Panc1 (cell line): ENCODE measurements at regions not wholly inside any gene's neighbourhood (a gene's known extent, or its start where the extent isn't known, plus 50 kb on each side); places are given as distances from the start of the nearest gene placed in this dataset.

ENCODE experiments used
- ATAC-seq: fragments of 200-7000 bp; cut with Tn5 transposase; 2 replicates; pipeline ENCODE4 v1.9.1; 2020; ENCODE audit warnings: mild to moderate bottlenecking, moderate library complexity
- BruUV-seq: library from RNA; stranded (reverse); fragments of 400-500 nt; replicated peaks from 2 replicates; lab custom pipeline; 2021; lab: Mats Ljungman, UMichigan
- CTCF ChIA-PET: fragments of 300-600 bp; sonication (Branson Sonifier 250); formaldehyde crosslinking; loops from one replicate; lab custom pipeline; 2022; ENCODE audit warnings: antibody characterized with exemption; lab: Charles Lee
- POLR2A ChIA-PET: fragments of 300-600 bp; sonication (Branson Sonifier 250); formaldehyde crosslinking; loops from one replicate; lab custom pipeline; 2022; ENCODE audit warnings: antibody characterized with exemption; lab: Charles Lee
- DNase-seq: peaks from one replicate; pipeline ENCODE4 v3.0.0-alpha.2; 2010; ENCODE audit warnings: low read depth, low spot score
- H3K27ac ChIP-seq: 2 replicates; pipeline ENCODE4 v1.5.1; 2011; ENCODE audit warnings: mild to moderate bottlenecking, low read length, inconsistent platforms
- H3K27me3 ChIP-seq: fragments of 200-500 bp; sonication (Bioruptor generic); 2 replicates; pipeline ENCODE4 v1.6.0; 2014; ENCODE audit warnings: low read length, inconsistent platforms; ENCODE audit not compliant: control insufficient read depth, insufficient read depth
- H3K36me3 ChIP-seq: fragments of 200-500 bp; sonication (Bioruptor generic); 2 replicates; pipeline ENCODE4 v1.5.1; 2014; ENCODE audit warnings: inconsistent platforms, mild to moderate bottlenecking, low read length, moderate library complexity; ENCODE audit not compliant: control insufficient read depth, insufficient read depth
- H3K4me1 ChIP-seq: 2 replicates; pipeline ENCODE4 v1.5.1; 2011; ENCODE audit warnings: inconsistent platforms, mild to moderate bottlenecking, low read length, moderate library complexity; ENCODE audit not compliant: control insufficient read depth, insufficient read depth
- H3K4me3 ChIP-seq, 2 experiments: 2 replicates each; pipeline ENCODE4 v1.5.1; 2011 to 2012; ENCODE audit warnings: low read depth in 2 of 2, low read length in 2 of 2, mild to moderate bottlenecking in 2 of 2, inconsistent platforms in 1 of 2, moderate library complexity in 1 of 2
- H3K9me3 ChIP-seq: fragments of 200-500 bp; sonication (Bioruptor generic); 2 replicates; pipeline ENCODE4 v1.5.1; 2014; ENCODE audit warnings: low read depth, mild to moderate bottlenecking, inconsistent platforms, low read length, moderate library complexity; ENCODE audit not compliant: control insufficient read depth, insufficient read depth
- CTCF ChIP-seq: fragments of 450-650 bp; IDR thresholded peaks from 2 replicates; pipeline ENCODE4 v1.5.1; 2017; ENCODE audit warnings: mild to moderate bottlenecking
- POLR2AphosphoS5 ChIP-seq: IDR thresholded peaks from 2 replicates; pipeline ENCODE4 v1.6.1; 2012; ENCODE audit warnings: mild to moderate bottlenecking, low read depth, low read length, moderate library complexity
- REST ChIP-seq, 2 experiments: IDR thresholded peaks; 2 replicates each; pipeline ENCODE4 v1.6.1; 2011 to 2012; ENCODE audit warnings: low read depth in 2 of 2, control low read depth in 1 of 2, low read length in 1 of 2, mild to moderate bottlenecking in 1 of 2, moderate library complexity in 1 of 2; ENCODE audit not compliant: insufficient read depth in 1 of 2
- SIN3A ChIP-seq: IDR thresholded peaks from 2 replicates; pipeline ENCODE4 v1.6.1; 2012; ENCODE audit warnings: low read depth, mild to moderate bottlenecking, low read length, moderate library complexity, borderline replicate concordance; ENCODE audit not compliant: insufficient read depth
- TCF7L2 ChIP-seq: IDR thresholded peaks from 2 replicates; pipeline ENCODE4 v1.6.1; 2011; ENCODE audit warnings: mild to moderate bottlenecking, low read depth, low read length, inconsistent platforms
- in situ Hi-C: cut with HindIII; loops from 2 replicates; pipeline ENCODE4 v1.10.0; 2016; ENCODE audit warnings: low sequenced_read_pairs, low pct_unique_long_range_greater_than_20kb
- intact Hi-C: fragments of 100-400 bp; cut with micrococcal nuclease; formaldehyde crosslinking; loops from one replicate; pipeline ENCODE4 v1.10.0; 2022; ENCODE audit not compliant: unreplicated experiment

- TF ChIP-seq POLR2AphosphoS5: no peak
- TF ChIP-seq CTCF: no peak
- TF ChIP-seq TCF7L2: no peak
- no peak for TF ChIP-seq SIN3A
- no peak overlapping the region for H3K4me3 ChIP-seq
- BruUV-seq: no TSS peak
- no peak overlapping the region for H3K27ac ChIP-seq
- in situ Hi-C loops (no loop called here), intact Hi-C loops (no loop called here)
- no peaks in the 10 kb centered on the region for H3K9me3 ChIP-seq
- ChIA-PET CTCF (interaction anchor here (0.6 kb wide), 1 partner anchor 117 kb away, joined by 5 read pairs; no protein-coding TSS in a partner anchor), POLR2A (interaction anchor here (0.6 kb wide), 1 partner anchor 31 kb away, joined by 5 read pairs; no protein-coding TSS in a partner anchor)
- no peaks in the 10 kb centered on the region for H3K4me1 ChIP-seq
- H3K27me3 ChIP-seq: no peaks in the 10 kb centered on the region
- DNase-seq (no peak), ATAC-seq (no peak)
- H3K36me3 ChIP-seq: no peaks in the 10 kb centered on the region
Measured at GRCh38 chr12:127175361-127175760, 1091.6 kb upstream of the TMEM132C start.

GRCh38 chr12:127176804-127177203, 1090.2 kb upstream of the TMEM132C start:
- ChIA-PET POLR2A (no interaction called here), CTCF (no interaction called here)
- H3K36me3 ChIP-seq: no peaks in the 10 kb centered on the region
- DNase-seq (no peak), ATAC-seq (no peak)
- H3K9me3 ChIP-seq: no peaks in the 10 kb centered on the region
- in situ Hi-C loops: no loop called here
- H3K4me1 ChIP-seq: no peaks in the 10 kb centered on the region
- BruUV-seq: no TSS peak
- H3K27me3 ChIP-seq: no peaks in the 10 kb centered on the region
- no peak overlapping the region for H3K4me3 ChIP-seq
- no peak overlapping the region for H3K27ac ChIP-seq
- intact Hi-C loops: no loop called here
- TF ChIP-seq TCF7L2 (no peak), CTCF (no peak), REST (IDR thresholded peaks at IDR 0.05; ENCODE audit: insufficient read depth in 1 of 2, low read depth in 2 of 2, low read length in 1 of 2) (no peak), SIN3A (no peak), POLR2AphosphoS5 (no peak)

GRCh38 chr12:127178052-127178451, 1088.9 kb upstream of the TMEM132C start:
- ChIA-PET POLR2A (no interaction called here), CTCF (no interaction called here)
- intact Hi-C loops: no loop called here
- Histone ChIP-seq H3K27me3 (no peaks in the 10 kb centered on the region), H3K4me1 (no peaks in the 10 kb centered on the region), H3K36me3 (no peaks in the 10 kb centered on the region), H3K27ac (no peak overlapping the region), H3K4me3 (no peak overlapping the region), H3K9me3 (no peaks in the 10 kb centered on the region)
- DNase-seq: no peak
- no peak for TF ChIP-seq CTCF
- TF ChIP-seq SIN3A: no peak
- no peak for TF ChIP-seq REST (IDR thresholded peaks at IDR 0.05; ENCODE audit: insufficient read depth in 1 of 2, low read depth in 2 of 2, low read length in 1 of 2)
- no peak for TF ChIP-seq POLR2AphosphoS5
- TF ChIP-seq TCF7L2: no peak
- in situ Hi-C loops: no loop called here
- no TSS peak for BruUV-seq
- no peak for ATAC-seq
